ENCODE measurements at regions not wholly inside any gene's neighbourhood (a gene's known extent, or its start where the extent isn't known, plus 50 kb on each side); places are given as distances from the start of the nearest gene placed in this dataset.

DNA sequence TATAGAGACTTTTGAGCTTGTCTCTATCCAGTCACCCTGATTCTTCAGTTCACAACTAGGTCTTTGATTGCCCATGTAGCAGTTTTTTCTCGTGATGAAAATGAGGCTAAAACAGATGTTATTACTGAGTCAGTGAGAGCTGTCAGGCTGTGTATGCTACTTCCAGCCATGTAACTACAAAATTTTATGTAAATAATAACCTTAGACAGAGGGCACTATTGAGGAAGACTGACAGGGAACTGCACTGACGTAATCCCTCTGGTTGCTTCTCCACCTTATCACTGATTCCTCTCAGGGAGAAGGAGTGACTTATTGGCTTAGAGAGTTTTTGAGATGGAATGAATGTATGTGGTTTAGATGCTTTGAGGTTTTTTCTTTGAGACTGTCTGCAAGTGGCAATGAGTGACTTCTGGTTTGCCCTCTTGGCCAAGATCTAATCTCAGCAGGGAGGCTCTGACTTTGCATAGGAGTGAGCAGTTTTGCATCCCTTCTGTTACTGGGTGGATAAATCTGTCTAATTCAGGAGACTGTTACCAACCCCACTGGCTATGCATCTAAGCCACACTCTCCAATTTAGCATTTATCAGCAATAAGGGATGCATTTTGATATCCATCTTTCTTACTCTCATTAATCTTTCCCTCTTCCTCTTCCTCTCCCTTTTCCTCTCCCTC lies 555.2 kb upstream of the FANCL start:
- Histone ChIP-seq H3K9ac (replicated peaks in 1 of 4; ENCODE audit: extremely low read depth in 1 of 4, low read depth in 3 of 4, low read length in 3 of 4) (no peak overlapping the region), H3K4me2 (ENCODE audit: insufficient read depth in 1 of 2, low read depth in 2 of 2, low read length in 2 of 2) (no peak overlapping the region), H3K79me1 (ENCODE audit: low read depth, low read length) (no peaks in the 10 kb centered on the region), H3K27me3 (replicated peaks in 1 of 4; ENCODE audit: control insufficient read depth in 3 of 4, extremely low read depth in 1 of 4, insufficient read depth in 3 of 4, low read length in 3 of 4) (no peaks in the 10 kb centered on the region), H3K18ac (ENCODE audit: extremely low read depth, low read length) (no peak overlapping the region), H2BK12ac (ENCODE audit: low read depth, low read length) (no peak overlapping the region), H4K8ac (ENCODE audit: extremely low read depth, insufficient read depth, low read length) (no peak overlapping the region), H2BK20ac (ENCODE audit: low read length) (no peak overlapping the region), H2AFZ (ENCODE audit: low read length) (no peak overlapping the region), H2BK5ac (ENCODE audit: low read depth, low read length) (no peak overlapping the region), H3K23me2 (ENCODE audit: low read depth, low read length) (no peaks in the 10 kb centered on the region; the same call in 1 of the 2 replicates), H4K5ac (ENCODE audit: insufficient read length, low read depth, low read length) (no peak overlapping the region), H2BK15ac (ENCODE audit: low read length) (no peak overlapping the region), H3K9me3 (ENCODE audit: insufficient read depth in 2 of 2, low read depth in 1 of 2, low read length in 1 of 2) (no peaks in the 10 kb centered on the region), H3K79me2 (ENCODE audit: control insufficient read depth in 1 of 2, insufficient read depth in 2 of 2, low read length in 2 of 2) (no peaks in the 10 kb centered on the region), H4K20me1 (replicated peaks in 1 of 2; ENCODE audit: control insufficient read depth in 1 of 2, insufficient read depth in 2 of 2, low read length in 2 of 2) (no peaks in the 10 kb centered on the region), H3K4me3 (ENCODE audit: extremely low read depth in 1 of 4, insufficient read depth in 2 of 4, low read depth in 3 of 4, low read length in 4 of 4) (no peak overlapping the region), H2BK120ac (replicated peaks; ENCODE audit: low read depth, low read length) (no peak overlapping the region), H3K27ac (ENCODE audit: low read depth, low read length) (no peak overlapping the region), H2AK5ac (ENCODE audit: low read depth, low read length) (no peak overlapping the region), H3K23ac (ENCODE audit: insufficient read length) (no peak overlapping the region), H4K91ac (replicated peaks; ENCODE audit: insufficient read length, low read length) (no peak overlapping the region), H3K4me1 (replicated peaks in 1 of 4; ENCODE audit: control insufficient read depth in 3 of 4, insufficient read depth in 4 of 4, low read length in 3 of 4) (no peaks in the 10 kb centered on the region), H3K14ac (ENCODE audit: insufficient read length) (no peak overlapping the region), H3K56ac (replicated peaks; ENCODE audit: insufficient read length, low read depth, low read length) (no peak overlapping the region), H3K4ac (replicated peaks; ENCODE audit: insufficient read length, low read depth, low read length) (no peak overlapping the region), H3K36me3 (ENCODE audit: control insufficient read depth in 2 of 4, insufficient read depth in 4 of 4, low read length in 3 of 4) (no peaks in the 10 kb centered on the region)
- no peak for FAIRE-seq
- 79% methylated on average over 2 of the region's 2 CpGs; no CpG with 5 or more reads in 1 of the 2 experiments for WGBS, 2 experiments (ENCODE audit: extremely low coverage in 1 of 2, insufficient coverage in 1 of 2, insufficient read length in 1 of 2, insufficient replicate concordance in 2 of 2, low coverage in 1 of 2, low lambda C conversion rate in 2 of 2, missing lambda C conversion rate in 1 of 2)
- POLR2A ChIA-PET (ENCODE audit: partially characterized antibody) = interaction anchor here (0.7 kb wide), 1 partner anchor 11 kb away, joined by 3 read pairs; no protein-coding TSS in a partner anchor
- TF ChIP-seq EZH2 (IDR thresholded peaks at IDR 0.05; ENCODE audit: low read depth, low read length, severe bottlenecking) (no peak), RFX5 (IDR thresholded peaks at IDR 0.05; ENCODE audit: borderline replicate concordance, low read depth, low read length) (no peak), MAFK (IDR thresholded peaks at IDR 0.05; ENCODE audit: low read depth, low read length) (no peak), FOSL1 (IDR thresholded peaks at IDR 0.05; ENCODE audit: insufficient read depth, low read depth, low read length) (no peak), RBBP5 (IDR thresholded peaks at IDR 0.05; ENCODE audit: borderline replicate concordance, low read depth, low read length) (no peak), SRF (IDR thresholded peaks at IDR 0.05; ENCODE audit: low read depth, low read length) (no peak), ZNF274 (IDR thresholded peaks at IDR 0.05; ENCODE audit: borderline replicate concordance, extremely low read depth, low read length) (no peak), SUZ12 (IDR thresholded peaks at IDR 0.05; ENCODE audit: low read length) (no peak), GABPA (IDR thresholded peaks at IDR 0.05; ENCODE audit: borderline replicate concordance, insufficient read depth, low read length) (no peak), KDM1A (IDR thresholded peaks at IDR 0.05; ENCODE audit: borderline replicate concordance, low read length) (no peak)
- TF ChIP-seq, protein P1, sequence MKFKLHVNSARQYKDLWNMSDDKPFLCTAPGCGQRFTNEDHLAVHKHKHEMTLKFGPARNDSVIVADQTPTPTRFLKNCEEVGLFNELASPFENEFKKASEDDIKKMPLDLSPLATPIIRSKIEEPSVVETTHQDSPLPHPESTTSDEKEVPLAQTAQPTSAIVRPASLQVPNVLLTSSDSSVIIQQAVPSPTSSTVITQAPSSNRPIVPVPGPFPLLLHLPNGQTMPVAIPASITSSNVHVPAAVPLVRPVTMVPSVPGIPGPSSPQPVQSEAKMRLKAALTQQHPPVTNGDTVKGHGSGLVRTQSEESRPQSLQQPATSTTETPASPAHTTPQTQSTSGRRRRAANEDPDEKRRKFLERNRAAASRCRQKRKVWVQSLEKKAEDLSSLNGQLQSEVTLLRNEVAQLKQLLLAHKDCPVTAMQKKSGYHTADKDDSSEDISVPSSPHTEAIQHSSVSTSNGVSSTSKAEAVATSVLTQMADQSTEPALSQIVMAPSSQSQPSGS (IDR thresholded peaks at IDR 0.05; ENCODE audit: low read length) = no peak
- CTCF ChIA-PET (ENCODE audit: partially characterized antibody) = interaction anchor here (0.7 to 1.5 kb wide), 3 partner anchors 8 to 75 kb away, joined by 3 to 4 read pairs (median 3); no protein-coding TSS in a partner anchor
- DNase-seq (ENCODE audit: low read depth in 1 of 2, low spot score in 2 of 2) = no peak
